GM18505 (cell line): ENCODE measurements at regions not wholly inside any gene's neighbourhood (a gene's known extent, or its start where the extent isn't known, plus 50 kb on each side); places are given as distances from the start of the nearest gene placed in this dataset.
"Not testable (repeated sequence)": the region's sequence is repeated elsewhere in the genome, so short reads cannot be mapped to it uniquely, and the experiment has no call there.

Experiments used
- ATAC-seq: cut with Tn5 transposase; IDR thresholded peaks from one replicate; pipeline ENCODE4 v1.9.1; 2021; ENCODE audit not compliant: unreplicated experiment
- POLR2A ChIP-seq: IDR thresholded peaks from 4 replicates; pipeline ENCODE4 v1.6.1; 2011; ENCODE audit warnings: borderline replicate concordance; ENCODE audit not compliant: insufficient read depth, insufficient read length; ENCODE audit errors: extremely low read depth

GRCh38 chr14:86088156-86088555 lies 558.2 kb downstream of the FLRT2 start:
- ATAC-seq: no peak
- no peak for TF ChIP-seq POLR2A

GRCh38 chr14:86087377-86087776 lies 557.4 kb downstream of the FLRT2 start:
- TF ChIP-seq POLR2A: no peak
- ATAC-seq: no peak

GRCh38 chr14:86086962-86087361 lies 557.0 kb downstream of the FLRT2 start:
- TF ChIP-seq POLR2A: no peak
- no peak for ATAC-seq

- ATAC-seq: no peak
- TF ChIP-seq POLR2A: no peak
These were observed 554.2 kb downstream of the FLRT2 start for GRCh38 chr14:86084097-86084496.

GRCh38 chr14:86083616-86084015 lies 553.7 kb downstream of the FLRT2 start:
- ATAC-seq: no peak
- TF ChIP-seq POLR2A: no peak

- ATAC-seq: no peak
- TF ChIP-seq POLR2A: no peak
These were observed 542.4 kb downstream of the FLRT2 start for GRCh38 chr14:86072116-86072894.

- no peak for ATAC-seq
- TF ChIP-seq POLR2A: no peak
These were observed 536.7 kb downstream of the FLRT2 start for GRCh38 chr14:86066651-86067050.

- TF ChIP-seq POLR2A: no peak
- no peak for ATAC-seq
These were observed 535.5 kb downstream of the FLRT2 start for GRCh38 chr14:86065407-86065806.

GRCh38 chr14:86064595-86064994 lies 534.7 kb downstream of the FLRT2 start:
- not testable (repeated sequence) for ATAC-seq

GRCh38 chr14:86057018-86057667 lies 527.2 kb downstream of the FLRT2 start:
- no peak for TF ChIP-seq POLR2A
- peak; percentile 53 for ATAC-seq

- no peak for ATAC-seq
- TF ChIP-seq POLR2A: no peak
These were observed 525.6 kb downstream of the FLRT2 start for GRCh38 chr14:86055512-86056075.

- no peak for ATAC-seq
- TF ChIP-seq POLR2A: no peak
These were observed 522.9 kb downstream of the FLRT2 start for GRCh38 chr14:86052868-86053267.

GRCh38 chr14:86050757-86051156 lies 520.8 kb downstream of the FLRT2 start:
- TF ChIP-seq POLR2A: no peak
- no peak for ATAC-seq

- TF ChIP-seq POLR2A: no peak
- ATAC-seq: no peak
These were observed 520.2 kb downstream of the FLRT2 start for GRCh38 chr14:86050072-86050683.
